Liver (tissue), 3 donors: ENCODE measurements at regions not wholly inside any gene's neighbourhood (a gene's known extent, or its start where the extent isn't known, plus 50 kb on each side); places are given as distances from the start of the nearest gene placed in this dataset.

Experiments used
- ATF3 ChIP-seq: IDR thresholded peaks from 2 replicates; pipeline ENCODE4 v1.6.1; 2016; ENCODE audit warnings: antibody characterized with exemption
- HNF4A ChIP-seq, 2 donors: conservative IDR thresholded peaks; 2 replicates each; pipeline ENCODE4 v1.6.1; 2016; ENCODE audit warnings: antibody characterized with exemption in 2 of 2, mild to moderate bottlenecking in 2 of 2
- JUND ChIP-seq, 2 donors: IDR thresholded peaks; 2 replicates each; pipeline ENCODE4 v1.6.1; 2016; ENCODE audit warnings: antibody characterized with exemption in 2 of 2
- TAF1 ChIP-seq: conservative IDR thresholded peaks from 2 replicates; pipeline ENCODE4 v1.6.1; 2016; ENCODE audit warnings: antibody characterized with exemption, mild to moderate bottlenecking
- YY1 ChIP-seq: IDR thresholded peaks from 2 replicates; pipeline ENCODE4 v1.6.1; 2016; ENCODE audit warnings: antibody characterized with exemption, mild to moderate bottlenecking
- TF ChIP-seq, protein P1 (sequence below): fragments of 150-350 bp; IDR thresholded peaks from 2 replicates; pipeline ENCODE4 v1.5.1; 2017; ENCODE audit warnings: improper control_type of control experiment, low read depth, low read length; ENCODE audit not compliant: missing input control
- TF ChIP-seq, protein P2 (sequence below): IDR thresholded peaks from 2 replicates; pipeline ENCODE4 v1.6.1; 2016; ENCODE audit warnings: antibody characterized with exemption
- donor health status: healthy.
- donor health status: healthy.

DNA sequence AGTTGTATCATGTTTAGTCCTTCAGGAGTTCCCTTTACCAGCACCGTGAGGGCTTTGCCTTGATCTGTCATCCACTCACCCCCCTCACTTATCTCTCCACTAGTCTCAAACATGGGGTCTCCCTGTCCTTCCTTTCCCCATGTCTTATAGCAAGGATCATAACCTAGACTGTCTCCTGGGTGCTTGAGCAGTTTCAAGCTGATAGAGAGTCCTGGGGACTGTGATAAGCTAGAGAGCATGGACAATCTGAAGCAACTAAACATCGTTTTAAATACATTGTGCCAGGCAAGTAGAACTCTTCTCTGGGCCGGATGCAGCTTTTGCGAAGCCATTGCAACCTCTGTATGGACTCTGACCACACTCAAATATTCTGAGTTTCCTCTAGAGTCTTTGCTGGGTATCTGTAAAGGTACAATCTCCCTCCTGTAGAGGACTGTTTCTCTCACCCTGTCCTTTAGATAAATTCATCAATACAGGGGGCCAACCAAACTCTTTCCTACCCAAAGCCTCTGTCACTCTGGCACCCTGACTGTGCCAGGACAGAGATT lies 684.6 kb upstream of the NR2F2 start:
- no peak for TF ChIP-seq ATF3
- TF ChIP-seq, protein P1, sequence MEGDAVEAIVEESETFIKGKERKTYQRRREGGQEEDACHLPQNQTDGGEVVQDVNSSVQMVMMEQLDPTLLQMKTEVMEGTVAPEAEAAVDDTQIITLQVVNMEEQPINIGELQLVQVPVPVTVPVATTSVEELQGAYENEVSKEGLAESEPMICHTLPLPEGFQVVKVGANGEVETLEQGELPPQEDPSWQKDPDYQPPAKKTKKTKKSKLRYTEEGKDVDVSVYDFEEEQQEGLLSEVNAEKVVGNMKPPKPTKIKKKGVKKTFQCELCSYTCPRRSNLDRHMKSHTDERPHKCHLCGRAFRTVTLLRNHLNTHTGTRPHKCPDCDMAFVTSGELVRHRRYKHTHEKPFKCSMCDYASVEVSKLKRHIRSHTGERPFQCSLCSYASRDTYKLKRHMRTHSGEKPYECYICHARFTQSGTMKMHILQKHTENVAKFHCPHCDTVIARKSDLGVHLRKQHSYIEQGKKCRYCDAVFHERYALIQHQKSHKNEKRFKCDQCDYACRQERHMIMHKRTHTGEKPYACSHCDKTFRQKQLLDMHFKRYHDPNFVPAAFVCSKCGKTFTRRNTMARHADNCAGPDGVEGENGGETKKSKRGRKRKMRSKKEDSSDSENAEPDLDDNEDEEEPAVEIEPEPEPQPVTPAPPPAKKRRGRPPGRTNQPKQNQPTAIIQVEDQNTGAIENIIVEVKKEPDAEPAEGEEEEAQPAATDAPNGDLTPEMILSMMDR, result no peak
- no peak for TF ChIP-seq TAF1
- TF ChIP-seq YY1, result no peak
- TF ChIP-seq, protein P2, sequence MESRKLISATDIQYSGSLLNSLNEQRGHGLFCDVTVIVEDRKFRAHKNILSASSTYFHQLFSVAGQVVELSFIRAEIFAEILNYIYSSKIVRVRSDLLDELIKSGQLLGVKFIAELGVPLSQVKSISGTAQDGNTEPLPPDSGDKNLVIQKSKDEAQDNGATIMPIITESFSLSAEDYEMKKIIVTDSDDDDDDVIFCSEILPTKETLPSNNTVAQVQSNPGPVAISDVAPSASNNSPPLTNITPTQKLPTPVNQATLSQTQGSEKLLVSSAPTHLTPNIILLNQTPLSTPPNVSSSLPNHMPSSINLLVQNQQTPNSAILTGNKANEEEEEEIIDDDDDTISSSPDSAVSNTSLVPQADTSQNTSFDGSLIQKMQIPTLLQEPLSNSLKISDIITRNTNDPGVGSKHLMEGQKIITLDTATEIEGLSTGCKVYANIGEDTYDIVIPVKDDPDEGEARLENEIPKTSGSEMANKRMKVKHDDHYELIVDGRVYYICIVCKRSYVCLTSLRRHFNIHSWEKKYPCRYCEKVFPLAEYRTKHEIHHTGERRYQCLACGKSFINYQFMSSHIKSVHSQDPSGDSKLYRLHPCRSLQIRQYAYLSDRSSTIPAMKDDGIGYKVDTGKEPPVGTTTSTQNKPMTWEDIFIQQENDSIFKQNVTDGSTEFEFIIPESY, result no peak
- TF ChIP-seq JUND (IDR thresholded peaks at IDR 0.05), result no peak
- TF ChIP-seq HNF4A (conservative IDR thresholded peaks at IDR 0.05), result no peak
